Liver (tissue), 8 donors: ENCODE measurements at regions not wholly inside any gene's neighbourhood (a gene's known extent, or its start where the extent isn't known, plus 50 kb on each side); places are given as distances from the start of the nearest gene placed in this dataset.

Experiments used
- DNase-seq: peaks from one replicate; pipeline ENCODE4 v3.0.0-alpha.2; 2017; ENCODE audit warnings: low spot score
- H3K27ac ChIP-seq, 2 donors: one replicate each; pipeline ENCODE4 v1.7.0; 2013; ENCODE audit warnings: inconsistent platforms in 2 of 2, low read length in 2 of 2, control low read depth in 1 of 2, low read depth in 1 of 2, mild to moderate bottlenecking in 1 of 2
- H3K27me3 ChIP-seq, 4 donors: one replicate each; pipeline versions ENCODE4 v1.6.1 to v1.7.0; 2013; ENCODE audit warnings: low read length in 3 of 4, inconsistent platforms in 1 of 4, mild to moderate bottlenecking in 1 of 4, moderate library complexity in 1 of 4; ENCODE audit not compliant: control insufficient read depth in 4 of 4, insufficient read depth in 4 of 4
- H3K36me3 ChIP-seq, 4 donors: one replicate each; pipeline versions ENCODE4 v1.6.1 to v1.7.0; 2013; ENCODE audit warnings: low read length in 3 of 4, mild to moderate bottlenecking in 3 of 4, low read depth in 1 of 4, moderate library complexity in 1 of 4; ENCODE audit not compliant: control insufficient read depth in 4 of 4, insufficient read depth in 3 of 4
- H3K4me1 ChIP-seq, 4 donors: one replicate each; pipeline versions ENCODE4 v1.6.1 to v1.7.0; 2013; ENCODE audit warnings: low read length in 3 of 4, mild to moderate bottlenecking in 3 of 4, moderate library complexity in 1 of 4; ENCODE audit not compliant: control insufficient read depth in 4 of 4, insufficient read depth in 4 of 4
- H3K4me3 ChIP-seq, 3 donors: one replicate each; pipeline versions ENCODE4 v1.6.1 to v1.7.0; 2013; ENCODE audit warnings: low read length in 3 of 3, control low read depth in 1 of 3, low read depth in 1 of 3, mild to moderate bottlenecking in 1 of 3
- H3K9ac ChIP-seq, 2 donors: one replicate each; pipeline ENCODE4 v1.7.0; 2013; ENCODE audit warnings: low read length in 2 of 2, mild to moderate bottlenecking in 2 of 2, moderate library complexity in 2 of 2, control low read depth in 1 of 2, low read depth in 1 of 2
- H3K9me3 ChIP-seq, 4 donors: one replicate each; pipeline versions ENCODE4 v1.6.1 to v1.7.0; 2013; ENCODE audit warnings: low read length in 3 of 4; ENCODE audit not compliant: control insufficient read depth in 4 of 4
- CTCF ChIP-seq: fragments of 150-350 bp; IDR thresholded peaks from 2 replicates; pipeline ENCODE4 v1.5.1; 2017; ENCODE audit warnings: improper control_type of control experiment, low read depth, low read length; ENCODE audit not compliant: missing input control
- FOXA1 ChIP-seq: IDR thresholded peaks from 2 replicates; pipeline ENCODE4 v1.6.1; 2016; ENCODE audit warnings: antibody characterized with exemption
- FOXA2 ChIP-seq: IDR thresholded peaks from 2 replicates; pipeline ENCODE4 v1.6.1; 2016; ENCODE audit warnings: antibody characterized with exemption
- HNF4G ChIP-seq: IDR thresholded peaks from 2 replicates; pipeline ENCODE4 v1.6.1; 2016; ENCODE audit warnings: antibody characterized with exemption
- MAX ChIP-seq: IDR thresholded peaks from 2 replicates; pipeline ENCODE4 v1.6.1; 2016; ENCODE audit warnings: antibody characterized with exemption
- RAD21 ChIP-seq, 2 donors: IDR thresholded peaks; 2 replicates each; pipeline ENCODE4 v1.6.1; 2016; ENCODE audit warnings: antibody characterized with exemption in 2 of 2, mild to moderate bottlenecking in 2 of 2
- REST ChIP-seq: IDR thresholded peaks from 2 replicates; pipeline ENCODE4 v1.6.1; 2016; ENCODE audit warnings: antibody characterized with exemption, mild to moderate bottlenecking
- RXRA ChIP-seq, 2 donors: IDR thresholded peaks; 2 replicates each; pipeline ENCODE4 v1.6.1; 2017 to 2018; ENCODE audit warnings: antibody characterized with exemption in 2 of 2, mild to moderate bottlenecking in 1 of 2
- SP1 ChIP-seq: IDR thresholded peaks from 2 replicates; pipeline ENCODE4 v1.6.1; 2018; ENCODE audit warnings: antibody characterized with exemption, mild to moderate bottlenecking
- TAF1 ChIP-seq: conservative IDR thresholded peaks from 2 replicates; pipeline ENCODE4 v1.6.1; 2016; ENCODE audit warnings: antibody characterized with exemption, mild to moderate bottlenecking
- ZBTB33 ChIP-seq: IDR thresholded peaks from 2 replicates; pipeline ENCODE4 v1.6.1; 2016; ENCODE audit warnings: antibody characterized with exemption
- WGBS: extraction: QIAGEN DNeasy Blood & Tissue Kit; methylation state at CpG from one replicate; pipeline ENCODE4 v1.1.7; 2013; 5-methylcytosine and 5-hydroxymethylcytosine counted together
- donor health status: healthy.
- donor health status: healthy.
- donor health status: healthy.
- donor health status: healthy.
- donor health status: healthy.

GRCh38 chr7:142408794-142409193, 150.9 kb upstream of the PRSS58 start:
- TF ChIP-seq CTCF (no peak), ZBTB33 (no peak), HNF4G (no peak), MAX (no peak), REST (no peak), SP1 (no peak), RAD21 (IDR thresholded peaks at IDR 0.05) (no peak), TAF1 (no peak), FOXA2 (no peak)
- H3K36me3 ChIP-seq = no peaks in the 10 kb centered on the region
- no peak for DNase-seq
- H3K9ac ChIP-seq = no peak overlapping the region
- H3K27ac ChIP-seq = no peak overlapping the region
- no peak overlapping the region for H3K4me3 ChIP-seq
- H3K4me1 ChIP-seq = no peaks in the 10 kb centered on the region
- no peaks in the 10 kb centered on the region for H3K9me3 ChIP-seq
- H3K27me3 ChIP-seq = peaks cover 0 to 4% (median 0%) of the 10 kb centered on the region in 4 donors

- H3K27ac ChIP-seq = no peak overlapping the region
- no peak for DNase-seq
Measured at GRCh38 chr7:142407939-142408570, 150.2 kb upstream of the PRSS58 start.

More at GRCh38 chr7:142407939-142408570, 150.2 kb upstream of the PRSS58 start:
- TF ChIP-seq SP1 (no peak), RXRA (IDR thresholded peaks at IDR 0.05) (no peak), FOXA2 (no peak), FOXA1 (no peak)
- Histone ChIP-seq H3K9ac (no peak overlapping the region), H3K36me3 (no peaks in the 10 kb centered on the region), H3K4me1 (no peaks in the 10 kb centered on the region), H3K27me3 (peaks cover 0 to 4% (median 0%) of the 10 kb centered on the region in 4 donors), H3K9me3 (no peaks in the 10 kb centered on the region), H3K4me3 (no peak overlapping the region)
- 72% methylated on average over 8 of the region's 8 CpGs for WGBS
